ENCODE measurements at regions not wholly inside any gene's neighbourhood (a gene's known extent, or its start where the extent isn't known, plus 50 kb on each side); places are given as distances from the start of the nearest gene placed in this dataset.

DNA sequence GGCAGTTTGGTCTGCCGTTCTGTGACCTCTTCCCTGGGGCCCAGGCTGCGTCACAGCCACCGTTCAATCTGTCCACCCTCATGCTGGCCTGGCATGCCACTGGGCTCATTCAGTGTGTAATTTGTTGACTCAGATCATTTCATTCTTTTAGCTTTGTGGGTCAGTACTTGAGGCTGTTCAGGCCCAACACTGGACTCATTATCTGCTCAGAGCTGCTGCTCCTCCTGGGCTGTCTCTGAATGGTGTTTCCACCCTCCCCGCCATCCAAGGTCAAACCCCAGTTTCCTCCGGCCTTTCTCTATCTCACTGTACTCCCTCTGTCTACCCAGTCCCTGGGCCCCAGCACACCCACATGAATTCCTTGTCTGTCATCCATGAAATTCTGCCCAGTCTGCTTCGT, 152.4 kb upstream of the NCK2 start:
- no peak for DNase-seq

DNA sequence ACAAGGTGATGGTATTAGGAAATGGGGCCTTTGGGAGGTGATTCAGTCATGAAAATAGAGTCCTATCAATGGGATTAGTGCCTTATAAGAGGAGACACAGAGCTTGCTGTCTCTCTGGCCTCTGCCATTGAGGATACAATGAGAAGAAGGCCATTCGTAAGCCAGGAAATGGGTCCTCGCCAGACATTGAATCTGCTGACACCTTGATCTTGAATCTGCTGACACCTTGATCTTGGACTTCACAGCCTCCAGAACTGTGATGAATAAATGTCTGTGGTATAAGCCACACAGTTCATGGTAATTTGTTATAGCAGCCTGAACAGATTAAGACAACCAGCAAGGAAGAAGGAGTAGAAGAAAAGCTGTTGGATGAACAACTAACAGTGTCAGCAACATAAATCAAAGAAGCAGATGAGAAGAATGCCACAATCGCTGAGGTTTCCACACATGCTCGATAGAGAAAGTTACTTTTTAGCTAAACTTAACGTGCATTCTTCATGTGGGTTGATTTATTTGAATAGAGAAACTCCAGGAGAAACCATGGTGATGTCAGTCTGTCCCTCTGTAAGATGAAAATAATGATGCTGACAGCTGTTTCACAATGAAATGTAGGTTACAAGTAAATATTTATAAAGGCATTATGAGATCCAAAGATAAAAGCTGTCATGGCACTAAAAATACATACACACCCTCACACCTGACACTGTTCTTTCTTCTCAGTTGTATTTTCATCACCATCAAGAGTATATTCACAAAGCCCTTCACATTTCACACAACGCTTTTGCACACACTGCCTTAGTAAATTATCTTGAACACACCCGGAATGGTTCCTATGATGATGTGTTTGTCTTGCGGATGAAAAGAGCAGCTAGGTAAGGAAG, 153.7 kb upstream of the NCK2 start:
- DNase-seq: no peak

DNA sequence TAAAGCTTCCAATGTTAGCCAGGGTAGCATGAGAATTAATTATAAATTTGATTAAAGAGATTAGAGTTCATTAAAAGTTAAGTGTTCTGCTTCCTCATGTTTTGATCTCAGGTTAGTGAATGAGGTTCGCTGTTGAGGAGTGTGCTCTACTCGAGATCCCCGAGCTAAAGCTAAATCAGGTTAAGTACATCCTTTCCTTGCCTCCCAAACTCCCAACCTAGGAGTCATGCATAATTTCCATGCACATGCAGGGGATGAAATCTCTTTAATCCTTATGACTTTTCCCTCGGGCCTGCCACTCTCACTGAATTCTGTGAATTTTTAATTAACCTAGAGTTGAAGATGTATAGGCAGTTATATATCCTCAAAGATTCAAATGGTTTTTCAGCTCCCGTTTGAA, 156.1 kb upstream of the NCK2 start:
- DNase-seq: no peak

DNA sequence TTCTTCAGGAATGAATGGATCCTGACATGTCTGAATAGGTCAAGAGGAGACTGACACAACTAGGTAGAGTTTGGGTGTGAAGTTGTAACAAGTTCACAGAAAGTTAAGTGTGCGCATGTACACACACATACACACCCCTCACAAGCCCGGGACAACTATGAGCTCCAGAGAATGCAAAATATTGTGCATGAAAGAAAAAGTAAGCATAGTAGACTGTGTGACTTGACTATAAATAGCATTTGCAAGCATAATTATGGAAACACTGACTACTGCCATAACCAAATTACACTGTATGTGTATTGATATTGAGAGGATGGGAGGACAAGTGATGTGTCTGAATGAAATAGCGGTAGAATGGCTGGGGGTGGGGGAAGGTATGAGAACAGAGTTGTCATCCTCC, 157.1 kb upstream of the NCK2 start:
- DNase-seq: no peak

DNA sequence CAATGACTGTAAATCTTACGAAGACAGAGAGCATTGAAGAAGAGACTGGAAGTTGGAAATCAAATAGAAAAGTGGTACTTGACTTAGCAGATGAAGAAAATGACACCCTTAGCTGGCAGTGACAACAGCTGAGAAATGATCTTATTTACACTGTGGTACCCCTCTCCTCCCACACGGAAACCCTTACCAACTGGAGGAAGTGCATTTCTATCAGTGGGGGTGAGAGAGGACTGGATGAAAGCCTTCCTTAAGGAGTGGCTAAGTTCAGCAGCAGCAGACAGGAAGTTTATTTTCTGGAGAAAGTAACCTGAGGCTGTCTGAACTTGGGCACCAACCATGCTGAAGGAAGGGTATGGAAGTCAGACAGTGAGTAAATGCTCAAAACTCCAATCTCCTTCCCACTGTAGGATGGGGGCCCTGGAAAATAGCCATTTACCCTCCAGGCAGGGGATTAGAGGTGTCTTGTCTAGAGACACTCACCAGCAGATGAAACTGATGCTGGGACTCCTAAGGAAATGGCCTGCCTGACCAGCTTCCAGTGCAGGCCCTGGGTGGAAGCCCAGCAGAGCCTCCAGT, 160.2 kb upstream of the NCK2 start:
- DNase-seq: no peak

DNA sequence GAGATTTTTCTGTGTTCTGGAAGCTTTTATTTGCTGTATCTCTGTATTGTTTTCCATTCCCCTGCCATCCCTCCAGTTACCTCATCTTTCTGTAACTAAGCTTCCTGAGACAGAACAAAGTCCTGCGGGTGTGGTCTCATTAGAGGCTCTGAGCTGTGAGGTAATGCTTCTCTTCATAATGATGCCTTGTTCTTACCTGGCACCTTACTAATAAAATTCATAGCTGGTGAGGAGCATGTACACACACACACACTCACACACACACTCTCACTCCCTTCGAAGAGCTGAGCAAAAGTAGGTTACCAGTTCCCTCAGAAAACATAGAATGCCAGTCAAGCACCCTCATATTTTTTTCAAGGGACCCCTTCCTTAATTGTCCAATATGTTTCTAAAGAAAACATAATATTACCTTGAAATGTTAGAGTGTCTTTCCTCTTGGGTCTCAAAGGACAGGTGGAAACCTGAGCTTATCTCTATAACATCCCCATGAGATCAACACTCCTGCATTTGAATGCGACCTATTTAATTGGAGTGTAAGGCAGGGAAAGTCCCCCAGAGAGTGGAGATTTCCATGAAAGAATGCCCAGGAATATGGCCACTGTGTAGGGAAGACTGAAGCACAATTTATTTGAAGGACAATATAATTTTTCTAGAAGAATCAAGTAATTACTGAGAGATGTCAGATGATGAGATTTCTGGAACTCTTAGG, 161.6 kb upstream of the NCK2 start:
- DNase-seq: no peak

DNA sequence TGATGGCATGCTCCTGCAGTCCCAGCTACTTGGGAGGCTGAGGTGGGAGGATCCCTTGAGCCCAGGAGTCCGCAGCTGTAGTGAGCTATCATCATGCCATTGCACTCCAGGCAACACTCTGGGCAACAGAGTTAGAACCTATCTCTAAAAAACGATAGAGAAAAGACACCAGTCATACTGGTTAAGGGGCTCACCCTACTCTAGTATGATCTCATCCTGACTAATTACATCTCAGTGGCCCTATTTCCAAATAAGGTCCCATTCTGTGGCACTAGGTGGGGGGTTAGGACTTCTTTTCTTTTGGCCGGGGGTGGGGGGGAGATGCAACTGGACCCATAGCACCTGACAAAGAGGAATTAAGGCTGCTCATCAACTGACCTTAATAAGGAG, 163.2 kb upstream of the NCK2 start:
- DNase-seq: no peak

DNA sequence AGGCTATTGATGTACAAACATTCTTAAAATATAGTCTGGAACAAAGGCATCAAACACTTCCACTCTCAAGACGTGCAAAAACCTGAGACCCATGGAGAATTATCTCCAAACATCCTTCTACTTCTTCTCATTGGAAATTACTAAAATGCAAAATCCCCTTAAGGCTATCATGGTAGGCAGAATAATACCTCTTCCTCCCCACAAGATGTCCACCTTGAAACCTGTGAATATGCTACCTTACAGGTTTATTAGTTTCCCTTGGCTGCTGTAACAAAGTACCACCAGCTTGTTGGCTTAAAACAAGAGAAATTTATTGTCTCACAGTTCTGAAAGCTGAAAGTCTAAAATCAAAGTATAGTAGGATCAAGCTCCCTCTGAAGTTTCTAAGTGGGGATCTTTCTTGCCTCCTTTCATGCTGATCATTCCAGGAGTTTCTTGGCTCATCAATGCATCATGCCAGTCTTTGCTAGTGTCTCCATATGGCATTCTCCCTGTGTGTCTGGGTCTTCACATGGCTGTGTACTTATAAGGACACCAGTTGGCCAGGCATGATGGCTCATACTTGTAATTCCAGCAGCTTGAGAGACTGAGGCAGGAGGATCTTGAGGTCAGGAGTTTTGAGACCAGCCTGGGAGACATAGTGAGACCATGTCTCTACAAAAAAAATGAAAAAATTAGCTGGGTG, 163.7 kb upstream of the NCK2 start:
- no peak for DNase-seq

DNA sequence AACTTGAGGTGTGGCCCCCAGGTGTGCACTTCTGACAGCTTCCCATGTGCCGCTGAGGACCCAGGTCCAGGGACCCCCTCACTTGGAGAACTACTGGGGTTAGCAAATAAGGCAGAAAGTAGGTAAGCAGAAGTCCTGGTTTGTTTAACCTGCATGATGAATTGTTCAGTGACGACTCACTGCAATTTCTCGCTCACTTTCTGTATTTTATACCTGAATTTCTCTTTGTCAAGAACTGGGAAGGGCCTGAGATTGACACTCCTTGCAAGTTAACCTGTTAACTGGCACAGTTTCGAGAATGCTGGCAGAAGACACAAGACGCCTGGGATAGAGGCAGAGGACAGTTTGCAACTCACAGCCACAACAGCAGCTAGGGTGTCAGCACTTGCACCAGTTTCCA, 164.5 kb upstream of the NCK2 start:
- no peak for DNase-seq

DNA sequence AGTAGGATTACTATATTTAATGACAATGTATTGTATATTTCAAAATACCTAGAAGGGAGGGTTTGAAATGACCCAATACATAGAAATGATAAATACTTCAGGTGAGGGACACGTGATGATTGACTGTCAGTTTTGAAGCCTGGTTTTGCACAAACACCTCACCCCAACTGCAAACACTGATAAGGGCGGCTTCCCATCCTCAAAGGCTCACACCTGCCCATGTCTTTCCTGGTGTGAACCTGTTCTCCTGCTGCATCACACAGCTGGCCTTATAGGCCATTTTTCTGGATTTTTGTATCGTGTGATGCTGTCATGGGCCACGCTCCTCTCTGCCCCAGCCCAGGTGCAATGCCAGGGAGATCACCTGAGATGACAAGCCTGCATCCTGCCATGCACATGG, 166.5 kb upstream of the NCK2 start:
- DNase-seq: no peak

DNA sequence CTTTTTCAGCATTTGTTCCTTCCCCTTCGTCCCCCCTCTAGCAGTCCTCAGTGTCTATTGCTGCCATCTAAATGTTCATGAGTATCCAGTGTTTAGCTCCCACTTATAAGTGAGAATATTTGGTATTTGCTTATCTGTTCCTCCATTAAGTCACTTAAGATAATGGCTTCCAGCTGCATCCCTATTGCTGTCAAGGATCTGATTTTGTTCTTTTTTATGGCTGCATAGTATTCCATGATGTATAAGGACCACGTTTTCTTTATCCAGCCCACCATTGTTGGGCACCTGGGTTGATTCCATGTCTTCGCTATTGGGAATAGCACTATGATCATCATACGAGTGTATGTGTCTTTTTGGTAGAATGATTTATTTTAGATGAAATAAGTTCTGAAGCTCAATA, 166.9 kb upstream of the NCK2 start:
- no peak for DNase-seq

DNA sequence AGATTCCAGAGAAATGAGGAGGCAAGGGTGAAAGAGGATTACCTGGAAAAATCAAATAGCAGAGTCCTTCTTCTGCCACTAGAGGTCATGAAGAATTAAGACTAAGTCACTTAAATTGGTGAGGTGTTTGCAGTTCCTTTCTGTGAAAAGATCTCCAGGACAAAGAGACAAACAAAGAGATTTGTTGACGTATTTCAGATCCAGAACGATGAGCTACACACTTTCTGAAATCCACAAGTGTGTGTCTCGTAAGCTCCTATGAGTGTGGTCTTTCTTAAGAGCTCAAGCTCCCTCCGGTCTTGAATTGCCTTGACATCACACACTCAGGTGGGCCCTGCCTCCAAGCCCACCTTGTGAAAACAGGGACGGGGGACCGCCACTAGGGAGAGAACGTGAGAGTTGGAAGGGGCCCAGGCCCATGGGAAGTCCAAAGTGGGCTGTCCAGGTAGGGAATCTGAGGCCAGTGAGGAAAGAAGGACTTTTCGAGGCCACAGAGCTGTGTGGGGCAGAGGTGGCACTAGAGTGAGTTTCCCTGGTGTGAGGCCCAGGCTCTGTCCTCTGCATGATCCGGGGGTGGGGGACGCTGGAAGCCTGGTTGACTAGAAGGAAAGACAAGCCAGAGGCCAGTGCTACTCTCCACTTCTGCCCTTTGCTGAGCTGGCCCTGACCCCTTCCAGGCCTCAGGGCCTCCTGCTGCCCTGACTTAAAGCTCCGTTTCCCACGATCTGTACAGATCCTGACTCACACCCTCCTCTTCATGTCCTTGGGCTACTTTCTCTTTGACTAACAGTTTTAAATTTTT, 168.1 kb upstream of the NCK2 start:
- no peak for DNase-seq

DNA sequence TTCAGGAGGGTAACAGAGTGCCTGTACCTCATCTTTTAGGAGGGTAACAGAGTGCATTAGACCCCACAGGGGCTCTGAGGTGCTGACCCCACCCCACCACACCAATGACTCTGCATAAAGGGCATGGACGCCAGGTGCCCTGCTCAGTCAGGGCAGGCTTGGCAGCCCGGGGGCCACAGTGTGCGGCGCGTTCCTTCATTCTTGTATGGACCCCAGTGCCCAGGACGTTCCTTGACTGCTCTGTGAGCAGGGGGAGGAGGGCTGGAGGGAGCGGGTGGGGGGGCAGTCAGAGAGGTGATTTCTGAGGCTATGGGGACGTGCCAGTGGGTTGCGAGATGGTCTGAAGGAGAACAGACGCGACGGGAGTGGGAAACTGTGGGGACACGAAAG, 168.7 kb upstream of the NCK2 start:
- no peak for DNase-seq

DNA sequence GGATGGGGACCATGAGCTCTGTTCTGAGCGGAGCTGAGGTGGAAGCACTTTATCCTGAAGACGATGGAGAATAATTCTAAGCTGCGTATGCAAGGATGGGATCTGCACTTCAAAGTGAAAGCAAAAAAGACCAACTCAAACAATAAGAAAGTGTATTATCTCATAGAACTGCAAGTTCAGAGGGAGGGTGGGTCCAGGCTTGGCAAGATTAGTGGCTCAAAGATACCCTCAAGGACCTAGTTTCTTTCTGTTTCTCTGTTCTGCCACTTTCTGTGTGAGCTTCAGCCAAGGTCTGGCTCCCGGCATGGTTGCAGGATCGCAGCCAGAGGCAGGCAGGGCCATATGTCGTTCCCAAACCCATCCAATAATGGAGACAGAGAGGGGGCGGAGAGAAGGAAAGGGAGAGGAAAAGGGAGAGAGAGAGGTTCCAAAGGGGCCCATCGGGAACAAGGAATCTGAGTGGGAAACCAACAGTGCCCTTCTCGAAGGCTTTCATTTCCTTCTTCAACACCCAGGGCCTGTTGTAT, 169.2 kb upstream of the NCK2 start:
- no peak for DNase-seq

DNA sequence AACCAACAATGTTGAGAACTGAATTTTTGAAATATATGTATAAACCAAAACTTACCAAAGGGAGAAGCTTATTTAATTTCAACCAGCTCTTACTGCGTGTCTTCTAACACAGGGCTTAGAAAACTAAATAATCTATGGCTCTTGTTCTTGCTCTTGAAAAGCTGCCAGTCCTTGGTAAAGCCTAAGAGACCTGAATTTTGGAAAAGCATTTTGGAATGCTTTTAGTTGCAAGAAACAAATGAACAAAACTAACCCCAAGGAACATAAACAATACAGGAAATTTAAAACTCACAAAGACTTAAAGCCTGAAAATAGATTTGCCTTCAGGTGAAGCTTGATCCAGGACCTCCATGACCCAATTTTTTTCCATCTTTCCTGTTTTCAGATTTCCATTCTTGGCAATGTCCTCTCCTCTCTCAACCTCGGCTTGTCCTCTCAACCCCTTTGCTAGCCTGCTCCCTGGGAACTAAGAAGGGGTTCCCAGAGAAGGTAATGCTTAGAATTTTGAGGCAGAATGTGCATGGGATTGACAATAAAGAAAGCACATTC, 169.8 kb upstream of the NCK2 start:
- DNase-seq: no peak

DNA sequence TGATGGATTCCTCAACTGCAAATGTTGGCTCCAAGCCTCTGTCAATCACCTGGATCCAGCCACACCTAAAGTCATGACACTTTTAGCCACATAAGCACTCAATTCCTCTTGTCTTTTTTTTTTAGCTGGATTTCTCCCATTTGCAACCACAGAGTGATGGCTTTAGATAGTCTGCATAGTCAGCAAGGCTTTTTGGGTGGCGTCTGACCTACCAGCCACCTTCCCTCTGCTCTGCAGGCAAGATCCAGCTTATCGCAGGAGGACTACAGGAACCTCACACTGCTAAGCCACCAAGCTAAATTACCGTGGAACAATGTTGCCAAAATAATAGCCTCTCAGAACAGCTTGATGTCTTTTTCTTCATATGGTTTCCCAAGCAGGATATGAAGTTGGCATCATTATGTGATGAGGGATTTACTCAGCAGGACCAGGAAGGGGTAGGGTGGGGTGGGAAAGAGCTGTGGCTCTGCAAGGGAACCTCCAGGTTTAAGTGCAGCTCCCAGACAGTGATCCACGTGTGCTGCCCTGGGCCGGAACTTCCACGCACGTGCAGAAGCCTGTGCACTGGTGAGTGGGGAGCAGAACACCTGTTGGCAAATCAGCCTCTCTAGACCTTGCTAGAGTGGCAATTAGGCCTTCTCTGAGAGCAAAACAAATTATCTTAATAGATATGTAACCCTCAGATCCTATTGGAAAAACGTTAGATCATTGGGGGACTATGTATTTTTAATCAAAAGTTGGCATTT, 170.6 kb upstream of the NCK2 start:
- no peak for DNase-seq

DNA sequence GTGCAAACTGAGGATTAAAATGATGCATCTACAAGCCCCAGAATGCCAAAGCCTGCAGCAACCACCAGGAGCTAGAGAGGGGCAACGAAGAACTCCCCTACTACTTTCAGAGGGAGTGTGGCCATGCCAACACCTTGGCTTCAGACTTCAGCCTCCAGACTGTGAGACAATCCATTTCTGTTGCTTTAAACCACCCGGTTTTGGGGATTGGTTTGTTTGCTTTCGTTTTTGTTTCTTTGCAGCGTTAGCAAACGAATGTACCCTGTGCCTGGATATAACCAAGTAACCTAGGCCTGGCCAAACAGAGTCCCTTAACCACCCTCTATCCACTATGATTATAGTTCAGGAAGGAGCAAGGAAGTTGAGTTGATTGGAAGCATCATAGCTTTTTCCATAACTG, 171.2 kb upstream of the NCK2 start:
- no peak for DNase-seq

DNA sequence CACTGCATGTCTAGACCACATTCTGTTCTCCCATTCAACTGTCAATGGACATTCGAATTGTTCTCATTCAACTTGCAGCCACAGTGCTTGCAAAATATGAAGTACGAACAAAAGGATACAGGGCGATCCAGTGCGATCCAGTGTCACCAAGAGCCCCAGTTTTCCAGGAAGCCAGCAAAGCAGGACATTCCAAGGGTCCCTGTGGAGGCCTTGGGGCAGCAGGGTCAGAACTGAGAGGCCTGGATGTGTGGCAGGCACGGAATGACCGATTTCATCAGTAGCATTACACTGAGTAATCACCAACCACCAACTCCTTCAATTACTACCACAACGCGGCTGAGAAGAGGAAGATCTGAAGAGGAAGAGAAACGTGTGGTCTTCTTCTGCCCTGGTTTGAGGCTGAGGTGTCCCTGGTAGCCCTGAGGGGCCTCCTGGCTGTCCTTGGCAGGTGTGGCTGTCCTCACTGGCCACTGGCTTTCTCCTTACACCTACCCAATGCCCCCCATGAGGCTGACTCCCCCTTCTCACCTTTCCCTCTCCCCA, 172.7 kb upstream of the FHL2 start:
- DNase-seq: no peak

DNA sequence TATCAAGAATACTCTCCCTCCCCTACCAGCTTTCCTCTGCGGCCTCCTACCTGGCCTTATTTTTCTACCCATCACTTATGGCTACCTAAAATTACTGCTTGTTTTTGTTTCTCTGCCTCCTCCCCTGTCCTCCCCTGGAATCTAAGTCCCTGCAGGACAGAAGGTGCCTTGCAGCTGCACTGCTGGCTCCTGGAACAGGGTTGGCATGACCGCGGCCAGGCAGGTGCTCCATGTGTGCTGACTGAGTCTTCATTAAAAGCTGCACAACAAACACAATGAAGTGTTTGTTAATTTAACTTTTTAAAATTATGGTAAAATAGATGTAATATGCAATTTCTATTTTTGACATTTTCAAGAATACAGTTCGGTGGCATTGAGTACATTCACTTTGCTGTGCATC, 171.9 kb upstream of the FHL2 start:
- DNase-seq: no peak

DNA sequence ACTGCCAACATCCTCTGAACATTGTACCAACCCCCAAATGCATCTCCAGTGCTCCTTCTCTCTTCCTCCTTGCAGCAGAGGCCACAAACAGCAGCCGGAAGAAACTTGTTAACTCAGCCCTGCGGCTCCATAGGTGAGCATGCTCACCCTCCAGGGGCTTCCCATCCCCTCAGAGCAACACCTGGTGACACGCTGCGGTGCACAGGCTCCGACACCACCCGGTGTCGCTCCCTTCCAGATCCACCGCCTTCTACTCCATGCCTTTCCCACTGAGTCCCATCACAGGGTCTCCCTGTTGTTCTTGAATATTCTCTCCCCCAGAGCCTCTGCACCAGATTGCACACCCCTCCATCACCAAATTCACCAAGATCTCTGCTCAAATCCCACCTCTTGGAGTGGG, 171.5 kb upstream of the FHL2 start:
- DNase-seq: no peak

DNA sequence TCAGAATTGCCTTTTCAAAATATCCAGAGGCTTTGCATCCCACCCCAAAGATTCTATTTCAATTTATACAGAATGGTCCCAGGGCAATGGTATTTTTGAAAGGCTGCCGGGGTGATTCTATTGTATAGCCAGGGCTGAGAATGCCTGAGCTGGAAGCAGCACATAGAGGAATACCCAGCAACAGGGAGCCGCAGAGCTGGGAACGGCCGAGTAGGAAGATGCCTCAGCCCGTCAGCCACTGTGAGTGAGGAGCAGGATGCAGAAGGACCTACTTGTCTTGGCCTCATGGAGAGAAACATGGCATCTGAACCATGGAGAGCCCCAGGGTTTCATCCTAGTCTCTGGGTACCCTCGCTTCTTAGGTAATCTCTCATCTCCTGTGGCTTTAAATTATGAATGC, 170.8 kb upstream of the FHL2 start:
- DNase-seq: no peak
